ENCODE measurements at regions not wholly inside any gene's neighbourhood (a gene's known extent, or its start where the extent isn't known, plus 50 kb on each side); places are given as distances from the start of the nearest gene placed in this dataset.
"Not testable (repeated sequence)": the region's sequence is repeated elsewhere in the genome, so short reads cannot be mapped to it uniquely, and the experiment has no call there.

DNA sequence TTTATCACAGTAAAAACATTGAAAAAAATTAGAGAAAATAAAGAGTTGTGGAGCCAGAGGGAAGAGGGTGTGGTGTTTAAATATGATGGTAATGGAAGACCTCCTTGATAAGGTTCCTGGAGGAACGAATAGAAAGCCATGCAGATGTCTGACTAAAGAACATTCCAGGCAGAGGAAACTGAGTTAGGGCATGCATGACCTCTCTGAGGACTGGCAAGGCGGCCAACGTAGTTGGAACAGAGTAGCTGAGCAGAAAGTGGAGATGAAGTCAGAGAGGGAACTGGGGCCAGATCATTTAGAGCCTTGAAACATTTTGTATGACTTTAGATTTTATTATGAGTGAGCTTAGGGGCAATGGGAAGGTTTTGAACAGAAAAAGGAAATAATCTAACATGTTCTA is 377.5 kb downstream of the HLX start:
- Mint-ChIP-seq H3K36me3 (peaks cover 0 to 1% of the 10 kb centered on the region in 2 donors), H3K9me3 (peaks cover 8 to 13% of the 10 kb centered on the region in 2 donors), H3K27ac (no peak overlapping the region)
- DNase-seq (ENCODE audit: low spot score in 2 of 2) (no peak), ATAC-seq (no peak)

DNA sequence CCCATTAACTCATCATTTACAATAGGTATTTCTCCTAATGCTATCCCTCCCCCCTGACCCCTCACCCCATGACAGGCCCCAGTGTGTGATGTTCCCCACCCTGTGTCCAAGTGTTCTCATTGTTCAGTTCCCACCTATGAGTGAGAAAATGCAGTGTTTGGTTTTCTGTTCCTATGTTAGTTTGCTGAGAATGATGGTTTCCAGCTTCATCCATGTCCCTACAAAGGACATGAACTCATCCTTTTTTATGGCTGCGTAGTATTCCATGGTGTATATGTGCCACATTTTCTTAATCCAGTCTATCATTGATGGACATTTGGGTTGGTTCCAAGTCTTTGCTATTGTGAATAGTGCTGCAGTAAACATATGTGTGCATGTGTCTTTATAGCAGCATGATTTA is 378.3 kb downstream of the HLX start:
- not testable (repeated sequence) for ATAC-seq; DNase-seq (ENCODE audit: low spot score in 2 of 2); H3K27ac Mint-ChIP-seq; H3K36me3 Mint-ChIP-seq
- peaks cover 8 to 19% of the 10 kb centered on the region in 2 donors for H3K9me3 Mint-ChIP-seq

DNA sequence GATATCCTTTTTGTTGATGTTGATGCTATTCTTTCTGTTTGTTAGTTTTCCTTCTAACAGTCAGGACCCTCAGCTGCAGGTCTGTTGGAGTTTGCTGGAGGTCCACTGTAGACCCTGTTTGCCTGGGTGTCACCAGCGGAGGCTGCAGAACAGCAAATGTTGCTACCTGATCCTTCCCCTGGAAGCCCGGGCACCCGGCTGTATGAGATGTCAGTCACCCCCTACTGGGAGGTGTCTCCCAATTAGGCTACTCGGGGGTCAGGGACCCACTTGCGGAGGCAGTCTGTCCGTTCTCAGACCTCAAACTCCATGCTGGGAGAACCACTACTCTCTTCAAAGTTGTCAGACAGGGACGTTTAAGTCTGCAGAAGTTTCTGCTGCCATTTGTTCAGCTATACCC is 383.4 kb downstream of the HLX start:
- DNase-seq (ENCODE audit: low spot score in 2 of 2); H3K27ac Mint-ChIP-seq; ATAC-seq: not testable (repeated sequence)
- Mint-ChIP-seq H3K36me3 (peaks cover 0 to 15% of the 10 kb centered on the region in 2 donors), H3K9me3 (peaks cover 4 to 15% of the 10 kb centered on the region in 2 donors)

DNA sequence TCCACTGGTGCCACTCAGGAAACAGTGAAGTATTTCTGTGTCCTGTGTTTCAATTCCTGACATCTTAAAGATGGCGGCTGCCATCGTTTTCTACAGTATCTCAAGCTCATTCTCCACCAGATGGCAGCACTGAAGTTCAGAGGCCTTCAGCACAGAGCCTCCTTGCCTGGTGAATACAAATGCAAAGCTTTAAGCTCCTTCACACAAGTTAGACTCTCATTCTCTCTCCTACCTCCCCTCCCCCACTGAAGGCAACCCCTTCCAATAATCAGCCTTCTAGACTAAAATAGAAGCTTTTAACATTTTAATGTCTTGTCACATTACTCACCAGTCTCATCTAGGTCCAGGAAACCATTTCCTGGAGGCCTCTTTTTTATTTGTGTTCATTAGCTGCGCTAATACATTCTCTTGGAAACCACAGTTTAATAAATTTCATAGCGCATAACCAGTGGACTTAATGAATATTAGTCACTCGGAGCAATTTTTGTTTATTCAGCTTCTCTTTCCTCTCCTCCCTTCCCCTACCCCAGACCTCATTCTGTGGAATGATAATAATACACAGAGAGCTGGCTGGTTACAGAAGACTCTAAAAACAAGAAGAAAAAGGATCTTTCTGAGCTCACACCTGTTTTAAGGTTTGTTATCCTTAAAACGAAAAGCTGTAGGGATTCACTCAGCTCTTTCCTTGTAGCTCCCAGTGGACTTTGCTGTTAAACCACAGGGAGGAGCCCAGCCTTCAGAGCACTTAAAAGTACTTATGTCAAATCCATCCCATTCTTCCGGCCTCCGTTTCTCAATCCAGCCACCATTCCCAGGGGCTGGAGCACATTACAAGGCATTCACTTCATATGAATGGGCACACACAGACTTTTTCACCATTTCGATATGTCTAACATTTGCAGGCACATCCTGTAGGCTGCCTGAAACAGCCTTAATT is 384.9 kb downstream of the HLX start:
- ATAC-seq (peak; percentile 47 to 67), DNase-seq (ENCODE audit: low spot score in 2 of 2) (peak in 1 of 2 donors; percentile 42)
- H3K9me3 Mint-ChIP-seq, result peaks cover 4 to 12% of the 10 kb centered on the region in 2 donors
- H3K27ac Mint-ChIP-seq, result no peak overlapping the region
- H3K36me3 Mint-ChIP-seq, result peaks cover 0 to 15% of the 10 kb centered on the region in 2 donors

DNA sequence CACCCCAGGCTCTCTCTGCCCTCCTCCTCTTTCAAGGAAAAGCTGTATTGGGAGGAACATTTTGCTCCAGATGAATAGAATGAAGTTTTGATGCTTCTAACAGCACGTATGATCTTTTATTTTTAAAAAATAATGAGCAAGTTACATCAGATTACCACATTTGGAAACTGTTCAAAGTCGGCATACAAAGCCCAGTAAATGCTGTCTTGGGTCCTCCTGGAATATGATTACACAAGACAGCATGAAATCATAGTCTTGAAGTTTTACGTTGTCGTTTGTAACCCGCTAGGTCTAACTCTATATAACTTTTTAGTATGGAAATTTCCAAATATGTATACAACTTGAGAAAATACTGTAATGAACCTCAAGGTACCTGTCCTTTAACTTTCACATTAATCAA is 385.6 kb downstream of the HLX start:
- H3K9me3 Mint-ChIP-seq, result peaks cover 4 to 12% of the 10 kb centered on the region in 2 donors
- ATAC-seq (no peak), DNase-seq (ENCODE audit: low spot score in 2 of 2) (no peak)
- H3K27ac Mint-ChIP-seq, result no peak overlapping the region
- peaks cover 0 to 15% of the 10 kb centered on the region in 2 donors for H3K36me3 Mint-ChIP-seq

DNA sequence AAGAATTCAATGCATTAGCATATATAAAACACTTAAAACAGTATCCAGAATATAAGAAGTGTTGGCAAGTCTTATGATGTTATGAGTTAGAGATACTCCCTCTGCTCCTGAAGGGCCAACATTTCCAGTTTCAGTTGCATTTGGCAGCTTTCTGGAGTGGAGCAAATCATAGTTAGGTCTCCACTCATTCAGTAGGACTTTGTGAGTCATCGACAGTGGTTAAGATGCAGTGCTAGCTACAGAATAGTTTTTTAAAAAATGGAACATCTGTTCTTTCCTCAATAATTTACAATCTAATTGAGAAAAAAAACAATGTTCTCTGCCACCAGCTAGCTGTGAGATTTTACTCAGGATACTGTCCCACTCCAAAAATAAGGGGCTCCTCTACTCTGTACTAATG is 389.1 kb downstream of the HLX start:
- H3K27ac Mint-ChIP-seq, result no peak overlapping the region
- peaks cover 0 to 5% of the 10 kb centered on the region in 2 donors for H3K9me3 Mint-ChIP-seq
- no peaks in the 10 kb centered on the region for H3K36me3 Mint-ChIP-seq
- ATAC-seq, result peak; percentile 40 to 86
- DNase-seq (ENCODE audit: low spot score in 2 of 2), result no peak

DNA sequence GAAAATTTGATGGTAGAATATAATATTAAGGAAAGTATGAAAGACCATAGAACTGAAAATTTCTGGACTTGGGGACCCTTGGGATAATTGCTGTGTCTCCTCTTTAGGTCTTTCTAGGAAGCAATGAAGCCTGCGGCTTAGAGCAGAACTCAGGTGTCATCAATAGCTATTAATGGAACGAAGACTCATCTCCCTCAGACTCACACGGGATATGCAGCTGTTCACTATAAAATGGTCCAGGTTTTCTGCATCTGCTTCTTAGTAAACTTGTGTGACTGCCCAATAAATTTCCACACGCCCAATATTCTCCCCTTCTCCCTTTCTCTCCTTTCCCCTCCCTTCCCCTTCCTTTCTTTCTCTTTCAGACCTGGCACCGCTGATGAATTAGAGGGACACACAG is 392.5 kb downstream of the HLX start:
- H3K36me3 Mint-ChIP-seq, result no peaks in the 10 kb centered on the region

DNA sequence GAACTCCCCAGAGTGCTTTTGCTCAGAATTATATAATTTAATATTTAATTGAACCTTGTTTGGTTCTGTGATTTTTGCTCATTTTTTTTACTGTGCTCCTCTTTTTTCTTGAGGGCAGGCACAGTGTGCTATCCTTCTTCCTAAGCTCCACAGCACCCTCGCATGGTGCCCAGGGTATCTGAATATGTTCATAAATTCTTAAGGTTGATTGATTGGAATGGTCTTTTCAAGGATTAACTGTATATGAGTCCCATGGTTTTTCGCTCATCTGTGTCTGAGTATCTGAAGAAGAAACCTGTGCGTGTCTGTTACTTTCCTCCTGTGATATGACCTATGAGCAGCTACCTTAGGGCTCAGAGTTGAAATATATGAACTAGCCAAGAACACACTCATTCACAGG is 393.7 kb downstream of the HLX start:
- Mint-ChIP-seq H3K36me3 (no peaks in the 10 kb centered on the region), H3K27ac (no peak overlapping the region), H3K9me3 (no peaks in the 10 kb centered on the region)
- ATAC-seq, result no peak
- DNase-seq (ENCODE audit: low spot score in 2 of 2), result no peak

More for the DNA sequence above, 392.5 kb downstream of the HLX start:
- Mint-ChIP-seq H3K27ac (no peak overlapping the region), H3K9me3 (no peaks in the 10 kb centered on the region)
- ATAC-seq (no peak), DNase-seq (ENCODE audit: low spot score in 2 of 2) (no peak)

DNA sequence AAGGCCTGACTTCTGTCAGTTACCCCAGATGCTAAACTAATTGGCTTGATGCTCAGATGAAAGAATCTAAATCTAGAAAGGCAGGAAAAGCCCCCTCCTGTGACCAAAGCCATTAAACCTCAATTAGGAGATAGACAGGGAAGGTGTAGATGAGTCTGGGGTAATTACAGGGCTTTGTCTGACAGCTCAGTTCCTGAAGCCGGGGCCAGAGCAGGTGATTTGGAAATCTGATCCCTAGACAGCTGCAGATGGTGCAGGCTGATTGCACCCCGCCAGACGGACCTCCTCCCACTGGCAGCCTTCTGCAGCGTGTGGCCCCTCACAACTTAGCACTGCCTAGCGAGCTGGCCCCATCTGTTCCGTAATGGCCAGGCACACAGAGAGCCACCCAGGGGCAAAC is 395.1 kb downstream of the HLX start:
- ATAC-seq, result no peak
- H3K27ac Mint-ChIP-seq, result no peak overlapping the region
- H3K9me3 Mint-ChIP-seq, result no peaks in the 10 kb centered on the region
- no peak for DNase-seq (ENCODE audit: low spot score in 2 of 2)
- no peaks in the 10 kb centered on the region for H3K36me3 Mint-ChIP-seq

DNA sequence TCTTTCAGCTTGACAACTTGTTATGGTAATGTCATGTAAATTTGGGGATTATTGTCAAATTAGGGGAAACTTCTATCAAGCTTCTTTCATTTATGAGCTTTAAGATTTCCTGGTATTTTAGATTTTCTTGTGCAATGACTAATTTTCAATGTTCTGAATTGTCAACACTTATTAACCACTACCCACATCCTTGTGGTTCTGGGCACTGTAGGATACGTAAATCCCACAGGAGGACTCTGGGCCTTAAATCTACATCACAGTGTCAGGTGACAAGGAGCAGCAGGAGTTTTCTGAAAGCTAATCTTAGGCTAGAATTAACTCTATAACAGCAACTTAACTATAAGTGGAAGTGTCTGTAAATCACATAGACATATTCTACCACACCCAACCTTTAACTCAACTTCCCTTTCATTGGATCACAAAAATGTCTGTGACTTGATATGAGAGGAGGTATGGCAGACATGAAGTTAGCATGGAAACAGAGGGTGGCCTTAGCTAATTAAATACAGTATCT is 397.7 kb downstream of the HLX start:
- no peak overlapping the region for H3K27ac Mint-ChIP-seq
- no peaks in the 10 kb centered on the region for H3K9me3 Mint-ChIP-seq
- no peaks in the 10 kb centered on the region for H3K36me3 Mint-ChIP-seq
- ATAC-seq (no peak), DNase-seq (ENCODE audit: low spot score in 2 of 2) (no peak)

DNA sequence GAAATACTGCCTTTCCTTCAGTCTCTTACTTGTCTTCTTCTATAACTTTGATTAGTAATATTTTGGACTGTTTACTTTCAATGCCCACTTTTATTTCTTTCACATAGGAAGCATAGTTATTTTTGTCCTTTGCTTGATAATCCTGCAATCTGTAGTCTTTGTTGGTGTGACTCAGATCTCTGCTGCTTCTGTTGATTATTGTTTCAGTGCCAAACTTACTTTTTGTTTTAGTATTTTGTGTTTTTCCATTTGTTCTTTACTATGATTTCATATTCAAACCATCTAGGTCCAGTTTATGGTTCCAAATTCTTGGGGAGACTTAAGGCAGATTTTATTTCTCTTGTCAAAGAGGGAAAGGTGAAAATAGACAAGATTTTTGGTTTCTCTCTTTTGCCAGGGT is 399.9 kb downstream of the HLX start:
- DNase-seq (ENCODE audit: low spot score in 2 of 2), result no peak
- no peak for ATAC-seq
- Mint-ChIP-seq H3K9me3 (no peaks in the 10 kb centered on the region), H3K27ac (no peak overlapping the region), H3K36me3 (no peaks in the 10 kb centered on the region)

DNA sequence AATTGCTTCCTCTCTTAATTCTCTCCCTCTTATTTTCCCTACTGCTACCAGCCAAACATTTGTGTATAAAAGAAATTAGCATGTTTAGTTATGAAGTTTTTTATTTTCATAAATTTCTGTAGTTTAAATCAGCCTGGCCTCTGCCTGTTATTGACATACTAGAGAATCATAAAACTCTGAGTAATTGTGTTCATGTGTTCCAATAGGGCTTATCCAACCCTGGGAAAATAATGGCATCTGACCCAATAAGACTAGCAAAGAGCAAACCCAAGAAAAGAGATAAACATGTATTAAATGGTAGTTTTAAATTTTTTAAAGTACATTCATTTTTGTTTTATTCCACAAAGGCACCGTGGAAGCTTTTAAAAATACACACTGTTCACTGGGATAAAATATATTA is 404.3 kb downstream of the HLX start:
- Mint-ChIP-seq H3K36me3 (no peaks in the 10 kb centered on the region), H3K27ac (no peak overlapping the region), H3K9me3 (no peaks in the 10 kb centered on the region)
- DNase-seq (ENCODE audit: low spot score in 2 of 2) (no peak), ATAC-seq (no peak)

DNA sequence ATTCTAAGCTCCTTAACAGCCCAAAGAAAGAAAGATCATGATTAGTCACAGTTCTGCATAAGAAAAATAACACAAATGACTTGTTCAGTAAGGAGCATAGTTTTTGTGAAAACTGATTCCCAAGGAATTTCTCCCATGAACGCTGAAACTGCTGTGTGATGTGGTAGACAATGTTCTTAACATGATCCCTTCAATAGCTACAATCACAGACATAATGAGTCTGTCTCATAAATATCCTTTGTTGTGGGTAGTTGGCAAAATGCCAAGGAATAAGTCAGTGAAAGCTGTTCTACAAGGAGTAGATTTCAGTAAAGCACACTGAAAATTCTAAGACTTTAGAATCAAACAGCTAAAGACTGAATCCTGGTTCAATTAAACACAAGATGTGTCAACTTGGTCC is 404.8 kb downstream of the HLX start:
- DNase-seq (ENCODE audit: low spot score in 2 of 2) (no peak), ATAC-seq (no peak)
- no peak overlapping the region for H3K27ac Mint-ChIP-seq
- no peaks in the 10 kb centered on the region for H3K9me3 Mint-ChIP-seq
- H3K36me3 Mint-ChIP-seq, result no peaks in the 10 kb centered on the region

DNA sequence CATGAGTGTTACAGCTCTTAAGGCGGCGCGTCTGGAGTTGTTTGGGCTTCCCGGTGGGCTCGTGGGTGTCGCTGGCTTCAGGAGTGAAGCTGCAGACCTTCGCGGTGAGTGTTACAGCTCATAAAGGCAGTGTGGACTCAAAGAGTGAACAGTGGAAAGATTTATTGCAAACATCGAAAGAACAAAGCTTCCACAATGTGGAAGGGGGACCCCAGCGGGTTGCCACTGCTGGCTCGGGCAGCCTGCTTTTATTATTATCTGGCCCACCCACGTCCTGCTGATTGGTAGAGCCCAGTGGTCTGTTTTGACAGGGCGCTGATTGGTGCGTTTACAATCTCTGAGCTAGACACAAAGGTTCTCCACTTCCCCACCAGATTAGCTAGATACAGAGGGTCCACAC is 405.7 kb downstream of the HLX start:
- not testable (repeated sequence) for DNase-seq (ENCODE audit: low spot score in 2 of 2); H3K9me3 Mint-ChIP-seq; H3K36me3 Mint-ChIP-seq; H3K27ac Mint-ChIP-seq; ATAC-seq

DNA sequence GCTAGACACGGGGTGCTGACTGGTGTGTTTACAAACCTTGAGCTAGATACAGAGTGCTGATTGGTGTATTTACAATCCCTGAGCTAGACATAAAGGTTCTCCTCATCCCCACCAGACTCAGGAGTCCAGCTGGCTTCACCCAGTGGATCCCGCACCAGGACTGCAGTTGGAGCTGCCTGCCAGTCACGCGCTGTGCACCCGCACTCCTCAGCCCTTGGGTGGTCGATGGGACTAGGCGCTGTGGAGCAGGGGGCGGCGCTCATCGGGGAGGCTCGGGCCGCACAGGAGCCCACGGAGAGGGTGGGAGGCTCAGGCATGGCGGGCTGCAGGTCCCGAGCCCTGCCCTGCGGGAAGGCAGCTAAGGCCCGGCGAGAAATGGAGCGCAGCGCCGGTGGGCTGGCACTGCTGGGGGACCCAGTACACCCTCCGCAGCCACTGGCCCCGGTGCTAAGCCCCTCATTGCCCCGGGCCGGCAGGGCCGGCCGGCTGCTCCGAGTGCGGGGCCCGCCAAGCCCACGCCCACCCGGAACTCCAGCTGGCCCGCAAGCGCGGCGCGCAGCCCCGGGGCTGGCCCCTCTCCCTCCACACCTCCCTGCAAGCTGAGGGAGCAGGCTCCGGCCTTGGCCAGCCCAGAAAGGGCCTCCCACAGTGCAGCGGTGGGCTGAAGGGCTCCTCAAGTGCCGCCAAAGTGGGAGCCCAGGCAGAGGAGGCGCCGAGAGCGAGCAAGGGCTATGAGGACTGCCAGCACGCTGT is 406.4 kb downstream of the HLX start:
- not testable (repeated sequence) for H3K36me3 Mint-ChIP-seq; H3K27ac Mint-ChIP-seq; DNase-seq (ENCODE audit: low spot score in 2 of 2); ATAC-seq; H3K9me3 Mint-ChIP-seq

DNA sequence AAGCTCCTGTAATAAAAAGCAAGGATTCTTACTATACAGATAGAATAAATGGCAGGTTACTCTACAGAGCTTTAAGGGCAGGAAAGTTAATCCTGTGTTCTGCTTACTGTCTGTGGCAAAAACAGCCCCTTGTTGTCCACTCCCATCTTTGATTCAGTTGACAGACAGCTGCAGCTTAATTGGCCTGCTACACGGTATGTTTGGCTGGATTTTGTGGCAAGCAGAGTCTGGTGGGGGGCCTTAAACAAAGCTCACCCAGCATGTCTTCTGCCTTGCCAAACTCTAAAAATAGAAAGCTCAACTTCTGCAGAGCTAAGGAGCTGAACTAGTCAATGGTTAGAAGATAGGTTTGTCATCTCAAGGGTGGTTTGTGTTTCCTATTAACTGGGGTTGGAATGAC is 407.2 kb downstream of the HLX start:
- DNase-seq (ENCODE audit: low spot score in 2 of 2), result no peak
- ATAC-seq, result no peak
- Mint-ChIP-seq H3K9me3 (no peaks in the 10 kb centered on the region), H3K27ac (no peak overlapping the region), H3K36me3 (no peaks in the 10 kb centered on the region)

DNA sequence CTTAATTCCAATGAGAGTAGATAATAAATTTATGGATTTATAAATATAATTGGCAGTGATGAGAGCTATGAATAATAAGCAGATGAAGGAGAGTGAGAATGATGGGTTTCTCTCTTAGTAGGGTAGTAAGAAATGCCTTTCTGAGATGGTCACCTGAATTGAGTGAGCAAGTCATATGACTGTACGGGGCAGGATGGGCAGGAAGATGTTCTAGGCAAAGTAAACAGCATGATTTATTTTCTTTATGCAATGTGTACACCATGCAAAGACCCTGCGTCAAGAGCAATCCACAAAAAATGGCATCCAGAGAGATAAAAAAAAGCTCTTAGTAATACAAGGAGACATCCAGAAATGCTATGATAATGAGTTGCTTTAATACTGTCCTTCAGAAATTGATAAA is 409.9 kb downstream of the HLX start:
- no peaks in the 10 kb centered on the region for H3K9me3 Mint-ChIP-seq
- H3K27ac Mint-ChIP-seq, result no peak overlapping the region
- DNase-seq (ENCODE audit: low spot score in 2 of 2), result no peak
- ATAC-seq, result no peak
- H3K36me3 Mint-ChIP-seq, result no peaks in the 10 kb centered on the region
